AG09319 (cell line): ENCODE measurements at regions not wholly inside any gene's neighbourhood (a gene's known extent, or its start where the extent isn't known, plus 50 kb on each side); places are given as distances from the start of the nearest gene placed in this dataset.

ENCODE experiments used
- DNase-seq: peaks from one replicate; pipeline ENCODE4 v3.0.0-alpha.2; 2010; ENCODE audit warnings: low read depth; ENCODE audit errors: extremely low read depth
- CTCF ChIP-seq: IDR thresholded peaks from 2 replicates; pipeline ENCODE4 v1.5.1; 2011; ENCODE audit warnings: low read depth, mild to moderate bottlenecking, inconsistent platforms, low read length, moderate library complexity

GRCh38 chr17:83149761-83150251 lies 70.4 kb downstream of the METRNL start:
- no peak for DNase-seq
- no peak for TF ChIP-seq CTCF

DNA sequence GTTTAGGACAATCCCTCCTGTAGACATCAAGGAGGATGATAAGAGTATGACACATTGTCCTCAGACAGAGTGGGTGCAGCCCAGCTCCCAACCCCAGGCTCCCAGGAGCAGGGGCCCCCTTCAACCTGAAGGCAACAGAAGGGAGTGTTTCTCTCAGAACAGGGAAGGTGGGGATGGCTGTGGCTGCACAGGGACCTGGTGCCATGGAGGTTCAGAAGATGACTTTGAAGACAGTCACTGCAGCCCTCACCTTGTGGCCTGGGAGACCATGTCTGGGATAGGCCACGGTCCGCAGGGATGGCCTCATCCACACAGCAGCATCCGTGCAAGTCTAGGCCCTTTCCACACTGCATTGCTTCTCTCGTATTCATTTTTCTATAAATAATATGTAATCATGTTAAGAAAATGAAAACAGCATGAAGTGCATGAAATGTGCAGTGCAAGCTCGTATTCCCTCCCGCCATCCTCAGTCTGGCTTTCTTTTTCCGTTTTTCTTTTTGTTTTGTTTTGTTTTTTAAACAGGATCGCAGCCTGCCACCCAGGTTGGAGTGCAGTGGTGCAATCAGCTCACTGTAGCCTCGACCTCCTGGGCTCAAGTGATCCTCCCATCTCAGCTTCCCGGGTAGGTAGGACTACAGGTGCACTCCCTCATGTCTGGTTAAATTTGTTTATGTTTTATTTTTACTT lies 71.1 kb downstream of the METRNL start:
- TF ChIP-seq CTCF: no peak
- no peak for DNase-seq

GRCh38 chr17:83151056-83151441 lies 71.6 kb downstream of the METRNL start:
- no peak for DNase-seq
- TF ChIP-seq CTCF: no peak

DNA sequence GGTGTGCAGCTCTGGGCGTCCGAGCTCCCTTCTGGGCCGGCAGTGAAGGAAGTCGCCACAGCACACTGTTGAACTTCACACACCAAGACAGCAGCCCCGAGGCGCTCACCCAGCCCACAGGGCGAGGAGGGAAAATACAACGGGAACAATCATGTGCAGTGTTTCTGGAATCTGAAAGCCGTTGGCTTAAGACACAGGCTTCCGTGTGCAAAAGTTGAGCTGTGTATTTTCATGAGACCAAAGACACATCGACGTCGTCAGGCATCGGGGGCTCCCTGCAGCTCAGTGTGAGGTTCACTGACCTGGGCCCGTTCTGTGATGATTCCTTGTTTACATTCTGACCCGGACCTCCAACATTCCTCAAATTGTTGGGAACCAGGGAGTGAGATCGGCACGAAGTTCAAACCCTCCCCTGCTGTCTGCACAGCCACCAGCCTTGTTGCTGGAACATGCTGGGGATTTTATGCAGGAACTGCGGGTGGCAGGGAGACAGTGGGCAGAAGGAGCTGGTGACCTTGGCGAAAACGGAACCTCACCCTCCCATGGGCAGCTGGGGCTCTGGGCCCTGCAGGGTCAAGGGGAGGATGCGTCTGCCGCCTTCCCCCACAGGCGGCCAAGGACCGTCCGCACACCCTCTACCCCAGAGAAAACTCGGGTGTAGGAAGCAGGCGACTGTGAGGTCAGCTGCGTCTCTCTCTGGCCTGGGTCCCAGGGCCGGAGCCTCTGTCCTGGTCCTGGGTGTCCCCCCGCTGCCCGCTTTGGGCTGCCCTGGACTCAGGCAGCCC lies 72.2 kb downstream of the METRNL start:
- DNase-seq: no peak
- no peak for TF ChIP-seq CTCF

GRCh38 chr17:83152227-83152744 lies 72.9 kb downstream of the METRNL start:
- DNase-seq: no peak
- TF ChIP-seq CTCF: no peak

- TF ChIP-seq CTCF: no peak
Measured at GRCh38 chr17:83152745-83153611, 73.6 kb downstream of the METRNL start.

More at GRCh38 chr17:83152745-83153611, 73.6 kb downstream of the METRNL start:
- no peak for DNase-seq
